ENCODE measurements at regions not wholly inside any gene's neighbourhood (a gene's known extent, or its start where the extent isn't known, plus 50 kb on each side); places are given as distances from the start of the nearest gene placed in this dataset.

GRCh38 chr15:57823325-57823882, 116.9 kb downstream of the POLR2M start:
- 42% methylated on average over 6 of the region's 6 CpGs for WGBS (ENCODE audit: low lambda C conversion rate)
- TF ChIP-seq FOXM1 (IDR thresholded peaks at IDR 0.05; ENCODE audit: low read depth) (no peak), CHD2 (IDR thresholded peaks at IDR 0.05; ENCODE audit: low read length, partially characterized antibody) (no peak), EP300 (IDR thresholded peaks at IDR 0.05; ENCODE audit: borderline replicate concordance in 1 of 2, low read depth in 1 of 2, low read length in 1 of 2) (no peak)
- Histone ChIP-seq H3K9me2 (no peaks in the 10 kb centered on the region), H3K9ac (no peak overlapping the region), H3K9me3 (no peaks in the 10 kb centered on the region), H3F3A (replicated peaks; ENCODE audit: insufficient read depth) (no peaks in the 10 kb centered on the region), H3K27me3 (ENCODE audit: insufficient read depth) (no peaks in the 10 kb centered on the region), H3K36me3 (replicated peaks in 1 of 2; ENCODE audit: control insufficient read depth in 1 of 2, insufficient read depth in 2 of 2, low read length in 1 of 2) (no peaks in the 10 kb centered on the region), H3K4me1 (ENCODE audit: control insufficient read depth in 1 of 2, insufficient read depth in 2 of 2, low read depth in 1 of 2, low read length in 1 of 2) (no peaks in the 10 kb centered on the region), H3K4me3 (ENCODE audit: low read depth in 2 of 2, low read length in 1 of 2) (no peak overlapping the region), H3K79me2 (ENCODE audit: insufficient read depth) (no peaks in the 10 kb centered on the region), H4K20me1 (ENCODE audit: insufficient read depth) (no peaks in the 10 kb centered on the region), H2AFZ (ENCODE audit: low read depth) (no peak overlapping the region), H3K27ac (ENCODE audit: low read depth in 2 of 2, low read length in 1 of 2) (no peak overlapping the region), H3K4me2 (no peak overlapping the region)
- no peak for DNase-seq
- POLR2A ChIA-PET = no interaction called here
- CTCF ChIA-PET = interaction anchor here (0.7 to 1.6 kb wide), 4 partner anchors 10 to 243 kb away, joined by 3 to 7 read pairs (median 4); no protein-coding TSS in a partner anchor

GRCh38 chr15:57824186-57824585, 117.7 kb downstream of the POLR2M start:
- no peaks in the 10 kb centered on the region for H3F3A ChIP-seq (replicated peaks; ENCODE audit: insufficient read depth)
- DNase-seq = no peak
- H4K20me1 ChIP-seq (ENCODE audit: insufficient read depth) = no peaks in the 10 kb centered on the region
- no peak overlapping the region for H3K9ac ChIP-seq
- no peak for TF ChIP-seq NFIC (IDR thresholded peaks at IDR 0.05; ENCODE audit: borderline replicate concordance)
- no peak for TF ChIP-seq USF2 (IDR thresholded peaks at IDR 0.05; ENCODE audit: borderline replicate concordance, low read depth, low read length)
- TF ChIP-seq MAX (IDR thresholded peaks at IDR 0.05; ENCODE audit: low read depth) = no peak
- no peak for TF ChIP-seq GATA2 (CRISPR knock-in tag; IDR thresholded peaks at IDR 0.05)
- TF ChIP-seq GABPA (IDR thresholded peaks at IDR 0.05; ENCODE audit: low read depth) = no peak
- no peak for TF ChIP-seq RFX5 (IDR thresholded peaks at IDR 0.05; ENCODE audit: low read length)
- TF ChIP-seq ELF1 (IDR thresholded peaks at IDR 0.05) = no peak
- no peak for TF ChIP-seq YY1 (IDR thresholded peaks at IDR 0.05; ENCODE audit: low read depth)
- TF ChIP-seq TEAD4 (IDR thresholded peaks at IDR 0.05; ENCODE audit: borderline replicate concordance, insufficient read depth) = no peak
- no peaks in the 10 kb centered on the region for H3K9me3 ChIP-seq
- H3K4me1 ChIP-seq (ENCODE audit: control insufficient read depth in 1 of 2, insufficient read depth in 2 of 2, low read depth in 1 of 2, low read length in 1 of 2) = no peaks in the 10 kb centered on the region
- WGBS (ENCODE audit: low lambda C conversion rate) = 62% methylated on average over 3 of the region's 3 CpGs
- H3K4me2 ChIP-seq = no peak overlapping the region
- H2AFZ ChIP-seq (ENCODE audit: low read depth) = no peak overlapping the region
- H3K79me2 ChIP-seq (ENCODE audit: insufficient read depth) = no peaks in the 10 kb centered on the region
- ChIA-PET CTCF (interaction anchor here (1.6 kb wide), 1 partner anchor 73 kb away, joined by 7 read pairs; no protein-coding TSS in a partner anchor), POLR2A (no interaction called here)
- H3K4me3 ChIP-seq (ENCODE audit: low read depth in 2 of 2, low read length in 1 of 2) = no peak overlapping the region
- no peaks in the 10 kb centered on the region for H3K9me2 ChIP-seq
- H3K27me3 ChIP-seq (ENCODE audit: insufficient read depth) = no peaks in the 10 kb centered on the region; the same call in 1 of the 2 replicates
- H3K27ac ChIP-seq (ENCODE audit: low read depth in 2 of 2, low read length in 1 of 2) = no peak overlapping the region
- H3K36me3 ChIP-seq (replicated peaks in 1 of 2; ENCODE audit: control insufficient read depth in 1 of 2, insufficient read depth in 2 of 2, low read length in 1 of 2) = no peaks in the 10 kb centered on the region

All from SK-N-SH (cell line).